Right hindlimb (tissue), 1 donor: ENCODE measurements at regions not wholly inside any gene's neighbourhood (a gene's known extent, or its start where the extent isn't known, plus 50 kb on each side); places are given as distances from the start of the nearest gene placed in this dataset.

Experiments used
- DNase-seq: peaks from one replicate; pipeline ENCODE4 v3.0.0-alpha.2; 2018

DNA sequence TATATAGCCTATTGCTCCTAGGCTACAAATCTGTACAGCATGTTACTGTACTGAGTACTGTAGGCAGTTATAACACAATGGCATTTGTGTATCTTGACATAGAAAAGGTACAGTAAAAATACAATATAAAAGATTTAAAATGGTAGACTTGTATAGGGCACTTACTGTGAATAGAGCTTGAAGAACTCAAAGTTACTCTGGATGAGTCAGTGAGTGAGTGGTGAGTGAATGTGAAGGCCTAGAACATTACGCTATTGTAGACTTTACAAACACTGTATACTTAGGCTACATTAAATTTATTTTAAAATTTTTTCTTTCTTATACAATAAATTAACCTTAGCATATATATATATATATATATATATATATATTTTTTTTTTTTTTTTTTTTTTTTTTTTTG lies 140.0 kb upstream of the UBE2E1 start:
- no peak for DNase-seq

DNA sequence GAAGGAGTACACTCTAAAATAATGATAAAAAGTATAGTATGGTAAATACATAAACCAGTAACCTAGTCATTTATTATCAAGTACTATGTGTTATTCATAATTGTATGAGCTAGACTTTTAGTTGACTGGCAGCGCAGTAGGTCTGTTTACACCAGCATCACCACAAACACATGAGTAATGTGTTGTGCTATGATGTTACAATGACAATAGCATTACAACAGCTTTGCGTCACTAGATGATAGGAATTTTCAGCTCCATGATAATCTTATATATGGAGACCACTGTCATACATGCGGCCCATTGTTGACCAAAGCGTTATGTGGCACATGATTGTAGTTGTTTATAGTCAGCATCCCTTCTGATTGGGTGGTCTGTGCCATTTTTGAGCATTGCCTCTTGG lies 138.9 kb upstream of the UBE2E1 start:
- DNase-seq, result no peak

DNA sequence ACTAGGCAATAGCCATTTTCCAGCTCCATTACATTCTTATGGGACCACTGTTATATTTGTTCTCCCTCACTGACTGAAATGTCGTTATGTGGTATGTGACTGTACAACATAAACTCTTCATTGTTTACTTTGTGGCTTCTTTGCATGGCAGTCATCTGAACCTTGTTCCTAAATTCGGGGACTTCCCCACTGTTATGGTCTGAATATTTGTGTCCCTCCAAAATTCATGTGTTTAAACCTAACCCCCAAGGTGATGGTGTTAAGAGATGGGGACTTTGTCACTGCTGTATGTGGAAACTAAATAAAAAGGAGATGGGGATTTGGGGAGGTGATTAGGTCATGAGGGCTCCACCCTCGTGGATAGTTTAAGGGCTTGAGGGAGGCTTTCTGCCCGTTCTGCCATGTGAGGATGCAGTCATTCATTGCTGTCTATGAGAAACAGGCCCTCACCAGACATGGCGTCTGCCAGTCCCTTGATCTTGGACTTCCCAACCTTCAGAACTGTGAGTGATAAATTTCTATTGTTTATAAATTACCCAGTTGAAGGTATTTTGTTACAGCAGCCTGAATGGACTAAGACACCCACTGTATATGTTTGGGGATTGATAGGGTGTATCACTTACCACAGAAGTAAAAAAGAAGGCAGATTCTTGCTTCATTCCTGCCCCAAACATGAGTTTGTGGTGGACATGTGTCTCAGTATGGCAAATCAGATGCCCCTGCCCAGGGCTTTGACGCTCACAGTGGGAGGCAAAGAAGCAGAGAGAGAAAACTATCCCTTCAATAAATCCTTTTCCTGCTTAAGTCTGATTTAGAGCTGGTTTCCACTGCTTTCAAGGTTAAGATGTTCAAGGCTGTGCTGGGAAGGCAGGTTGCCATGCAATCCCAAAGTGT lies 138.0 kb upstream of the UBE2E1 start:
- no peak for DNase-seq

DNA sequence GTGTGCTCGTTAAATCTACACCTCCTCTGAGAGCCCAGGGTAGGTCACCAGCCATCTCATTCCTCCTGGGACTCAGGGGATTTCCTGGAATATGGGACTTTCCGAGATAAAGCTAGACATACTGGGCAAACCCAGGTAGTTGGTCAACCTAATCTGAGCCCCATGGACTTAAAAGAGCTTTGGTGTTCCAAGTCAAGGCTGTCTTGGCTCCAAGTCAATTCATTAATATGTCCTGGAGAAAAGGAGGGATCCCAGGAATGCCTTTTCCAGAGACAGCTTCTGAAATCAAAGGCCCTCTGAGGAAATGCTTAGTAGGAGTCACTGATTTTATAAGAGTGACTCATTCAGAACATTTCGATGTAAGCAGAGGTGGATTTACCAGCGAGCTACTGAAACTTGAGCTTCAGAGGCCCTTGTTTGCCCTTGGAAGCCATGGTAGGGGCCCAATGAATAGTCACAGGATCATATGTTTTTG lies 137.3 kb upstream of the UBE2E1 start:
- no peak for DNase-seq

DNA sequence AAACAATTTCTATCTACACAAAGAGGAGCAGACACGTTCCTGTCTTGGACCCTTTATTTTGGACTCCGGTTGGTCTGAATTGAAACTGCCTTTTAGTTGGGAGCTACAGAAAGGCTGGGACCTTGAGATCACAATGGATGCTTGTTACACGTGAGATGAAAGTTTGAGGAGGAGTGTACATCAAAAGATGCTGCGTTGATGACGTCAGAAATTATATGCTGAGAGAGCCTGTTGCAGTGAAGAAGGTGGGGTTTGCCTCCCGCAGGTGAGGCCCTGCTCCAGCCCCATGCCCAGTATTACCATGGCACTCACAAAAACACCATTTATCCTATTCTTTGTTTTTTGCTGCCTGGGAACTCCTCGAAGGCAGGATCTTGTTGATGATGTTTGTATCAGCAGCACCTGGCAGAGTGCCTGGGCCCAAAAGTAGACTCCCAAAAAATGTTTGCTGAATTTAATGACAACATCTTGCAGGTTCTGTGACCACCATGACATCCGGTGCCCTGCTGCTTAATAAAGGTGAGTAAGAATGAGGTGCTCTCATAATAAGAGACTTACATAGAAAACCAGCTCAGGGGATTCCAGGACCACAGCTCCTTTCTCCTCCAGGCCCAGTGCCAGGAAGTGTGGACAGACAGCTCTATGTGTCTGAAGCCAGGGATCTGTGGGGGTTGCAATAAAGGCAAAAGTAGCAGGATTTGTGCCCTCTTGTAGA lies 136.1 kb upstream of the UBE2E1 start:
- no peak for DNase-seq

DNA sequence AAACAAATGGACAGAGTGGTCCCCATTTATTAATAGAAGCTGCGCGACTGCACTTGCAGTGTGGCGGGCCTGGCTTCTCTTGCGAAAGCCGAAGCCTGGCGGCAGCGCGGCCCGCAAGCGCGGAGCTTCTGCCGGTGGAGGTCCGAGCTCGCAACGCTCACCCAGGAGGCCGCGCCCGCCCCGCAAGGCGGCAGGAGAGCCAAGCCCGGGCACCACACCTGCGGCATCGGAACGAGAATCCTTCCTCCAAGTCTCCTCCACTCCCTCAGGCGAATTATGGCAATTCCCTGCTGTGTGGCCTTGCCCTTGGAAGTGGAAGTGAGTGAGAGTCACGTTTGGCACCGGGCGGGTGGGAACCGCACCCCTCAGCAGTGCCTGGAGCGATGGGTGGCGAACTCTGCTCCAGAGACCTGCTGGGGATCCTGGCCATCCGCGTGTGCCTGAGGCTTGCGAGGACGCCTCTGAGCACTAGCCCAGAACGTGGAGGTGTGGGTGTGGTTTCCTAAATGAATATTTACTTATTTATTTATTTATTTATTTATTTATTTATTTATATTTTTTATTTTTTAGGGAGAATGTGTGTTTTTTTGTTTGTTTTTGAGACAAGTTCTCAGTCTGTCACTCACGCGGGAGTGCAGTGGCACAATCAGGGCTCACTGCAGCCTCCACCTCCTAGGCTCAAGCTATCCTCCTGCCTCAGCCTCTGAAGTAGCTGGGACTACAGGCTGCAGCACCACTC lies 133.7 kb upstream of the UBE2E1 start:
- peak; percentile 41 for DNase-seq

DNA sequence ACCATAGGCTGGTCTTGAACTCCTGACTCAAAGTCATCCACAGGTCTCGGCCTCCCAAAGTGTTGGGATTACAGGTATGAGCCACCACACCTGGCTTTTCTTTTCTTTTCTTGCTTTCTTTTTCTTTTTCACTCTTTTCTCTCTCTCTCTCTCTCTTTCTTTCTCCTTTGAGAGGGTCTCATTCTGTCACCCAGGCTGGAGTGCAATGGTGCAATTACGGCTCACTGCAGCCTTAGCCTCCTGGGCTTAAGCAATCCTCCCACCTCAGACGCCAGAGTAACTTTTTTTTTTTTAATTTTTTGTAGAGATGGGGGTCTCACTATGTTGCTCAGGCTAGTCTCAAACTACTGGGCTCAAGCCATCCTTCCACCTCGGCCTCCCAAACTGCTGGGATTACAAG lies 133.1 kb upstream of the UBE2E1 start:
- no peak for DNase-seq

DNA sequence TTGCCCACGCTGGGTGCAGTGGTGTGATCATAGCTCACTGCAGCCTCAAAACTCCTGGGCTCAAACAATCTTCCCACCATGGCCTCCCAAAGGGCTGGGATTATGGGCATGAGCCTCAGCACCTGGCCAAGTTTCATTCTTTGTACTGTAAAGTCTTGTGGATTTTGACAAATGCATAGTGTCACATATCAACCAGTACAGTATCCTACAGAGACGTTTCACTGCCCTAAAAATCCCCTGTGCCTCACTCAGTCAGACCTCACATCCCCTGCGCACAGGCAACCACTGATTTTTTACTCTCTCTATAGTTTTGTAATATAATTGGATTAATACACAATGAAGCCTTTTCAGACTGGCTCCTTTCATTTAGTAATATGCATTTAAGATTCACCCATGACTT lies 130.7 kb upstream of the UBE2E1 start:
- DNase-seq, result no peak

DNA sequence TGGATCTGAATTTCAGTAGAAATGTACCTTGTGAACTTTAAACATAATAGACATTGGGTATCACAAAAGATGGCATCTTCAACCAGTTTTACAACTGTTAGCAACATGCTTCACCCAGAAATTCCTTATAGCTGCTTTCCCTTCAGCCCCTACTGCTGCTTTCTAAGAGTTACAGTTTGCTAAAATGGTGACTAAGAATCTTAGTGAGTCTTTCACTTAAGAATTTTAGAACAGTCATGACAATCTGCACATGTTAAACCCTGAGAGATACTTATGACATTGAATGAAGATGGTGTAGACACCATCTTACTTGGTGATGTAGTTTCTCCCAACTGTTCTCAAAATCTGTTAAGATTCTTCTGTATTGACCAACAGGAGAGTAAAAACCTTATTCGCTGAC lies 129.7 kb upstream of the UBE2E1 start:
- DNase-seq, result no peak

DNA sequence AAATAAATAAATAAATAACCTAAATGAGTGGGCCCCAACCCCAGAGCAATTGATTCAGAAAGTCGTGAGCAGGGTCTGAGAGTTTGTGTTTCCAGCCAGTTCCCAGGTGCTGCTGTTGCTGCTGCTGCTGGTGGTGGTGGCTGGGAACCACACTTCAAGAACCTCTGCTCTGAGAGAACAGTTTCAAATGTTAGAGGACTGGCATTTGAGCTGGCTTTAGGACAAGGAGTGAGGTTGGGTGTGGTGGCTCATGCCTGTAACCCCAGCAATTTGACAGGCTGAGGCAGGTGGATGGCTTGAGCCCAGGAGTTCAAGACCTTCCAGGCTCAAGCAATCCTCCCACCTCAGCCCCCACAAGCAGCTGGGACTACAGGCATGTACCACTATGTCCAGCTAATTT lies 123.1 kb upstream of the UBE2E1 start:
- DNase-seq, result no peak

DNA sequence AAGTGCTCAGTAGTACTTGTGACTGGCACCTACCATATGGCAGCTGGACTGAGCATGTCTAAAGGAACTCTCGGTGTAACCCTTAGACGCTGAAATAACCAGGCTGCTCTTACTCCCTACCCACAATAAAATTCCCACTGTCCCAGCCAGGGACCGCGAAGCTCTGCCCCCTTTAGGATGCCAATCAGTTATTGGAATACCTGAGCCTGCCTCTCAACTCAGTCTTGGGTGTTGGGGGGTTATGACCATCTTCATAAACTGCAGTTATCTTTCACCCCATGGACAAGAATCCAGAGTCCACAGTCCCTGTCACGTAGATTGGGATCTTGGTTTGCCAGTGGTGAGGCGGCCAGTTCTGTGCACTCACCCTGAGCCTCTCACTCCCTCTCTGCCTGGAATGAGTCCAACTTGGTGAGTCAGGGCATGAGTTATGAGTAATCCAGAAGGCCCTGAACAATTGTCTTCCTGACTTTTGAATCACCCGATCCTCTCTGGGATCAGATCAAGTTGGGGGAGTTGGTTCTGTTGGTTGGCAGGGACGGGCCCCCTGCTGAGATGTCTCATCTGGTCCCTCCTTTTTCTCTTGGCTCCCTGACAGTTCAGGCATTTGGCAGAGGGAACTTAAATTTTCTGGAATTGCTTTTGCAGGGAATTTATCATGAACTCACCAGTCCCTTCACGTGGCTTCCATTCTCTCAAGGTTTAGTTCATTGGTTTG lies 120.1 kb upstream of the UBE2E1 start:
- peak; percentile 78 for DNase-seq

DNA sequence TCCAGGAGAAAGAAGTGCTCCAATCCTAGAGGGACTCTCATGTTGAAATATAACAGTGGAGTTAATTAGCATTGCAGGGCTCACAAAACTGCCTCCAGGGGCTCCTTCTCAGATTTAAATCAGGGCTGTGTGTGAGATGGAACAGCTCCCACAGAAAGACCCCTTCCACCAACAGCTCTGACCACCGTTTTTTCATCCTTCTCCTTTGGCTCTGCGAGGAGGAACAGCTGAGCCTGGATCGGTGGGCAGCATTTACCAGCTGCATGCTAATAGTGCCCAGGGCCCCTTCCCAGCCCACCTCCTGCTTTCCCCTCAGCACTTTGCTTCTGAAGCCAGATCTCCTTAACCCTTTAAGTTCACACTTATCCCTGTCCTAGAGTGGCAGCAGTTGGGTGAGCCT lies 119.2 kb upstream of the UBE2E1 start:
- DNase-seq, result no peak

DNA sequence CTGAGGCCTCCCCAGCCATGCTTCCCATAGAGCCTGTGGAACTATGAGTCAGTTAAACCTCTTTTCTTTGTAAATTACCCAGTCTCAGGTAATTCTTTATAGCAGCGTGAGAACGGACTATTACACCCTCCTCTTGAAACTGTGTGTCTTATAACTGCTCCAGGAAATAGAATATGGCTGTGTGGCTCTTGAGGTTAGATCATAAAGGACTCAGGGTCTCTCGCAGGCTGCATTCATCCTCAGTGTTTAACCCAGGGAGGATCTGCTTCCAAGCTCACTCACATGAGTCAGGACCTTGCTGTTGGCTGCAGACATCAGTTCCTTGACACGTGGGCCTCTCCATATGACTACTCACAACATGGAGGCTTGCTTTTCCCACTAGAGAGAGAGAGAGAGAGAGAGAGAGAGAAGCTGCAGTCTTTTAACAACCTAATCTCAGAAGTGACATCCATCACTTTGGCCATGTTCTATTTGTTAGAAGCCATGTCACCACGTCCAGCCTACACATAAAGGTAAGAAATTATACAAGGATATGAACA lies 114.3 kb upstream of the UBE2E1 start:
- no peak for DNase-seq

DNA sequence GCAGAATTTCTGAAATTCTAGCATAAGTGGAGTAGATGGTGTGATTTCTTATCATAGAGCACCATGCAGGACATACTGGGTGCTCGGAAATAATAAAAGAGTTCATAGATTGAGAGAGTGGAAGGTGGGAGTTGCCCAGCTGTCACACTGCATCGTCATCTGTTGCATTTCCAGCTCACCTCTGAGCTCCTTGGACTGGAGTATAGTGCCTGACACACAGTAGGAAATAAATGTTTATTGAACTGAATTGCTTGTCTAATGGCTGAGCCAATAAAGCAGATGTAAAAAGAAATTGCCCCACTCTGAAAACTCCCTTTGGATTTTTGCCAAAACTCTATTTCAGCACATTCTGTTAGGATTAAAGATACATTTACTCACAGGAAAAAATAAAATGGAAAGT lies 108.9 kb upstream of the UBE2E1 start:
- DNase-seq, result no peak

DNA sequence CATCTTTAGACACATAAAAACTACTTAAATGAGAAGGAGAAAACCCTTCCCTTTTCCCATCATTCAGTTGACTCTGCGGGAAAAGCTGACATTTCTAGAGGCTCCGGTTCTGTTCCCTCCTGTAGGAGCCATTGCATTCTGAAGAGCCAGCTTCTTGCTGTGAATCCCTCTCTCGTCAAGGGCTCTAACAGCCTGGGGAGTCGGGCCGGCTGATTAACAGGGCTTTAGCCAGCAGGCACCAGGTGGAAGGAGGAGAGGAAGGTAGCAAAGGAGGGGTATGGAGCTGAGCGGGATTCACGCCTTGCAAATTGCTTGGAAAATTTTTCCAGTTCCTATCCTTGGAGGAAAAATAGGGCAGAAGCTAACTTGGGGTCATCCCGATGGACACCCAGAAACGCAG lies 108.3 kb upstream of the UBE2E1 start:
- DNase-seq, result no peak

DNA sequence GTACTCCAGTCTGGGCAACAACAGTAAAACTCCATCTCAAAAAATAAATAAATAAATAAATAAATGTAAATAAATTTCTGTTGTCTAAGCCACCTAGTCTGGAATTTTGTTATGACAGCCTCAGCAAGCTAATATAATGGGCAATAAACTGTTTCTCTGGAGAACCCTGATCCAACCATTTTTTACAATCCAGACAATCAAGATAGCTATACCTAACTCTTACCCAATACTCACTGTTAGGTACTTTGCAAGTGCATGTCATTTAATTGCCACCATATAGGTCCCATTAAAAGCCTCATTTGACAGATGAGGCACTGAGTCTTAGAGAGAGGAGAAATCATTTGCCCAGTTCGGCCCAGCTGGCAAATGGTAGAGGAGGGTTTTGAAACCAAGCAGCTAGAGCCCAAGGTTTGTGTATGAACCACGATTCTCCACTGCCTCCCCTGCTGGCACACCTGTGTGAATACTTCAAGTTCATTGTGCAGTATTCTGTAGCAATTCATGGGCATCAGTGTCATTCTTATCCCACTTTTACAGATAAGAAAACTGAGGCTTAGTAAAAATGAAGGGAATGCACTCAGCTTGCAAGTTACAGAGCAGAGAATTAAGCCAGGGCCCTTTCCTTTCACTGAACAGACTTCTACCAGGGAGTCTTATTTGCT lies 107.0 kb upstream of the UBE2E1 start:
- DNase-seq, result no peak

DNA sequence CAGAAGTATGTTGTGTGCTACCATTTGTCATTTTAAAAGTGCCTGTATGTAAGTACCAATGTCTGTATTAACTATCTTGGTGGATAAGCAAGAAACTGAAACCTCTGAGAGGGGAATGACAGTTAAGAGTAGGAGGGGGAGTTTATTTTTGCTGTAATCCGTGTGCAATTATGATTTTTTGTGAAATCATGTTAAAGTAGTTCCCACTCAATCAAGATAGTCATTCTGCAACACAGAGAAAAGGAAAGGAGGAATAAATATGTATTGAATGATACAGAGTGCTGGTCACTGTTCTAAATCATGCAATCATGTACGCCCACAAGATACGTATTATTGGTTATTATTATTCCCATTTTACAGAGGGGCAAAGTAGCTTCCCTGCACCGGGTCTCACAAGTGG lies 105.1 kb upstream of the UBE2E1 start:
- DNase-seq, result no peak

DNA sequence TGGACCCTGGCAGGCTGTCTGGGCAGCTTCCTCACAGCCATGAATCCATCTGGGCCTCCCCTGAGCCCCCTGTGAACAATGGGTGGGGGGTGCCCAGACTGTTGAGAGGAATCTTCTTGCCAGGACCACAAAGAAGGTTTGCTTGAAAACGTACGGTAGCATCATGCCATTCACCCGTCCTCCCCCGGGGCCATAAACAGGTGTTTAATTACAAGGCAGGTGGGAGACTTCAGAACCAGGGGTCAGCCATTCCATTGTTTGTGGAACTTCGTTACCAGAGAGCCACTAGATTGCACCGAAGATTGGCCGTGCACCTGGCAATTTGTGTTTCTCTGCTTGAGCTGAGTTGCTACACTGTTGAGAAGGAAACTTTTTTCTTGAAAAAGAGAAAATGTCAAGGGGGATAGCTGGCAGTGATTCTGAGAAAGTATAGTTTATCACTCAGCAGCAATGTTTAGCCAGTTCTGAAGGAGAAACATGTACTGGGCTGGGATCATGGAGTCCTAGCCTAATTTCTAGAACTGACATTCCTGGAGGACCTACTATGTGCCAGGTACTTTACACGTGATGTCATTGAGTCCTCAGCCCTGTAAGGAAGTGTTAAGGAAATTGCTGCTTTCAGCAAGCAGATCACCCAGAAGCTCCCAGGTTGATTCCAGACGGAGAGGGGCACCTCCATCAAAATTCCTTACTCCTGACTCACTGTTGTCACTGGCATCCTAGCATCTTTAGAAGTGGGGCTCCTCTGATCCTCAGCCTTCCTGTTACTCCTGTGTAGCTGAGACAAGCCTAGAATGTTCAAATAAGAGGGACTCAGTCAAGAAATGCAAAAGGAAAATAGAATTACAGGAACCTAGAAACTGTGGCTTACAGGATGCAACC lies 103.8 kb upstream of the UBE2E1 start:
- peak; percentile 25 for DNase-seq

DNA sequence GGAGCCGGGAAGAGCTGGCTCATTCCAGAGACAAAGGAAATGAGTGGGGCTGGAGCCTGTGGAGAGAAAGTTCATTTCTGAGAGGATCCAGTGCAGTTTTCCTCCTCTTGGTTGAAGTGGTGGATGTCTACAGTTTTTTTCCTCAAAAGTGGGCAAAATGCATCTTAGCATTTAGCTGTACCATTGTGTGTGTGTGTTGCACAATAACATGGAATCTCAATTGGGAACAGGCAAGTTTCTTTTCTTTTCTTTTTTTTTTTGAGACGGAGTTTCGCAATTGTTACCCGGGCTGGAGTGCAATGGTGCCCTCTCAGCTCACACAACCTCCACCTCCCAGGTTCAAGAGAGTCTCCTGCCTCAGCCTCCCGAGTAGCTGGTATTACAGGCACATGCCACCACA lies 101.5 kb upstream of the UBE2E1 start:
- no peak for DNase-seq

DNA sequence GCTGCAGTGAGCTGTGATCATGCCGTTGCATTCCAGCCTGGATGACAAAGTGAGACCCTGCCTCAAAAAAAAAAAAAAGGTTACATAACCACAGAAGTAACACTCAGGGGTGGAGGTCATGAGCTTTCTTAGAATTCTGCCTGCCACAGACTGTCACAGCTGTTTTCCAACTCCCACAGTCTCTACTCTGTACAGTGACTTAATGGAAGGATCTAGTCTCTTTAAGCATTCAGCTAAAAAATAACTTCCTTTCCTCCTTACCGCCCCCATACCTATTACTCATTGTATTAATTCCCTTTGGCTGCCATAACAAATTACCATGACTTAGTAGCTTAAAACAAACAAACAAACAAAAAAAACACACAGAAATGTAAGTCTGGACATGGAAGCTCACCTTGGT lies 99.6 kb upstream of the UBE2E1 start:
- no peak for DNase-seq

DNA sequence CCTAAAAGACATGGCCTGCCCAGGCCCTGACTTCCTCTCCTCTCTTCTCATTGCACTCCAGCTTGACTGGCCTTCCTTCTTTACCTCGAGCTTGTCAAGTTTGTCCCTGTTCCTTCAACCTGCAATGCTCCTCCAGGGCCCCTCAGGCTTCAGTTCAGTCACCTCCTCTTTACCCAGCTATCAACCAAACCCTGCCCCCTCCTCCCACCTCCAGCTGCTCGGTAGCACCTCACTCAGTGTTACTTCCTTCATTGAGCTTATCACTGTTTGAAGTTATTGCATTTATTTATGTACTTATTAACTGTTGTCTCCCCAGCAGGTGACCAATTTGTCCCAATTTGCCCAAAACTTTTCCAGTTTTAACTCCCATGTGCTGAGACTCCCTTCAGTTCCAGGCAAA lies 95.8 kb upstream of the UBE2E1 start:
- no peak for DNase-seq
